Frontal cortex (tissue), 3 donors: ENCODE measurements at regions not wholly inside any gene's neighbourhood (a gene's known extent, or its start where the extent isn't known, plus 50 kb on each side); places are given as distances from the start of the nearest gene placed in this dataset.

Experiments used
- DNase-seq, 2 donors: peaks; one replicate each; pipeline ENCODE4 v3.0.0; 2012; ENCODE audit warnings: low spot score in 2 of 2
- FAIRE-seq: peaks from 2 replicates; lab custom pipeline; 2012; peaks lifted over from hg19 to GRCh38; lab: Jason Lieb, UNC
- donor health status: control.
- donor health status: control.
- donor health status: control.

DNA sequence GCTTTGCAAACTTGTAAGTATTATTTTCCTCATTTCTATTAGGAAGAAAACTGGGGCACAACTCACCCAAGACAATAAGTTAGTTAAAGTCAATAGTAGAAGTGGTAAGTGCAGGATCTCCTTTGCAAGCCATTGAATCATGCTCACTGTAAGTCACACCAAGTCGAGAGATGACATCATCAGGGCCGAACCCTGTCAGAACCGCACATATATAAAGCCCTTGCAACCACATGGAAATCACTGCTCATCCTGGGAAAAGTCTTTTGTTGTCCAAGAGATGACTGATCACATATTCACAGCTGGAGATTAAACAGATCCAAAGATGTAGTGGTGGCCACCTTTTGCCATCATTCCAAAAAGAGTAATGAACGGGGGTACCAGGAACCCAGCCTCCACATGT is 484.8 kb upstream of the ID2 start:
- DNase-seq (no peak), FAIRE-seq (no peak)

DNA sequence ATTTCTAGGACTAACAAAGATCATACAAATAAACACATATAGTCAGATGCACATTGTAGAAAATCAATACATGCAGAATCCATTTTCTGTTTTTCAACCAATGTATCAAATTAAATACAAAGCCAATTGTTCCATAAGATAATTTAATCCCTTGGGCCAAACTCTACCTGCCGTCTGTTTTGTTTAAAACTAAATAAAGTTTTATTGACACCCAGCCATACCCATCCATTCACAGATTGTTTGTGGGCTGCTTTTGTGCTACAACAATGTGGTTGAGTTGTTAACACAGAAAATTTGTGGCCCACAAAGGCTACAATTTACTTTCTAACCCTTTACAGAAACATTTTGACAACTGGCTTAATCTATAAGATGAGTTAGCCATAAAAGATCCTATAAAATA is 484.0 kb upstream of the ID2 start:
- FAIRE-seq (no peak), DNase-seq (no peak)

DNA sequence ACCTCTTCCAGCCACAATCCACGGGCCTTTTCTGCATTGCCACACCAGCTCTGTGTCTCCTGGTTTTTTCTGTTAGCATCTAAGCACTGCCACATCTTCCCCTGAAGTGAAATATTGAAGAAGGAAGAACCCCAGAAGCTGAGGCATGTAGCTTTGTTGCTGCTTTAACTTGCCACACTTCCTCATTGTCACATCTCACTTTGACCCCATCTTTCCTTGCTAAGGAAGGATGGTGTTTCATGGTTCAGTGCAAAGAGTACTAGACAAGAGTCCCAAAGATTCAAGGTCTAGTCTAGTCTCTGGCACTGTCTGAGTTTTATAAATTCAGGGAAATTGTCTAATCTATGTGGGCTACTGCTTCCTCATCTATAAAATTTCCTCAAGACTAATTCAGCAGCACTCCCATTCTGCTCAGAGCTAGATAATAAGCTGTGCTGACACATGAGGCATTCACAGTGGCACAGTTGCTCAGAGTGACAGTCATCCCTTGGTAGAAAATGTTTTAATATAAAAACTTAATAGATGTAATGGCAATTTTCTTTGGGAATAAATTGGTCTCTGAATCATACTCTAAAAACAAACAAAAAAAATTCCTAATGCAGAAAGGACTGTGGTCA is 483.0 kb upstream of the ID2 start:
- DNase-seq (no peak), FAIRE-seq (no peak)

DNA sequence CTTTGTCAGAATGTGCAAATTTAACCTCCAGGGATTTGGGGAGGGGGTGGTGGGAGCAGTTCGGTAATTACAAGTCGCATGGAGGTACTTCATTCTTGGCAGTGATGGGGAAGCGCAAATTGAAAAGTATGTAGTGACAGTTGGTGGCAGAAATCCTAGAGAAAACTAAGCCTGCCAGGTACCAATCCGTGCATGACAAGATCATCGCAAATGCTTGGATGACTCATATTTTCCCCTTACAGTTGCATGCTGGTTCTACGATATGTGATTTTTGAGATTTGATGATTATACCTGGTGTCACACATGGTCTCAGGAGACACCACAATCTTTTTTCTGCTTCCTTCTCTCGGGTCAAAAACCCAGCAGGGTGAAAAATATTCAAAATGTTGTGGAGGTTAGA is 479.7 kb upstream of the ID2 start:
- DNase-seq (no peak), FAIRE-seq (no peak)

DNA sequence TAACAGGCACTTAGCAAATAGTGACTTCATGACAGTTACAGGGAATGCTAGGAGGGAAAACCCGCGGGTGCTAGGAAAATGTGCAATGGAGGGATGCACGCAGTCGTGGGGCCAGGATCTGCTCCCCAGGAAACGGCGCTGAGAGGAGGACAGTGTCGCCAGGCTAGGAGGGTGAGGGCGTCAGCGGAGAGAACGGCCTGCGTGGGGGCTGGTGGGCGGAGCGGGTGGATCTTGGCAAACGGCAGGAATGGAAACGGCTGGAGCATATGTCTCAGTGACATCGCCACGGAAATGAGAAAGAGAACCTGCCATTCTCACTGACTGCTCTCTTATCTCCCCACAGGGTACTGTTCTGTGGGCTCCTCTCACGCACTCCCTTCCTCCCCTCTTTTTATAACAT is 478.5 kb upstream of the ID2 start:
- DNase-seq (no peak), FAIRE-seq (no peak)

DNA sequence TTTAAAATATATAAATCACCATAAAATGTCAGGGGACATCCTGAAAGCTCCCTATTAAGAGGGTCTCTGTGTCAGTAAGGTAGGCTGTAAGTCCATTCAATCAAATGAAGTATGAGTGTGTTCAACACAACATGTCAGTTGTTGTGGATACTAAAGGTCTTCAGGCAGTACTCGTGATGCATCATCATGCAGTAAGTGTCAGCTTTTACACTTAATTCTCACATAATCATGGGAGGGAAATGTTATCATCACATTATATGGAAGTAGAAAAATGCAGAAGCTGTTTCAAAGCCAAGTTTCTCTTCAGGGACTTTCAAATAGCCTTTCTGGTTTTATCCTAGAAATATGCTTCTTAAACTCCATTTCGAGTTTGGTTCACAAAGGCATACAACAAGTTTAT is 477.1 kb upstream of the ID2 start:
- DNase-seq (no peak), FAIRE-seq (no peak)

DNA sequence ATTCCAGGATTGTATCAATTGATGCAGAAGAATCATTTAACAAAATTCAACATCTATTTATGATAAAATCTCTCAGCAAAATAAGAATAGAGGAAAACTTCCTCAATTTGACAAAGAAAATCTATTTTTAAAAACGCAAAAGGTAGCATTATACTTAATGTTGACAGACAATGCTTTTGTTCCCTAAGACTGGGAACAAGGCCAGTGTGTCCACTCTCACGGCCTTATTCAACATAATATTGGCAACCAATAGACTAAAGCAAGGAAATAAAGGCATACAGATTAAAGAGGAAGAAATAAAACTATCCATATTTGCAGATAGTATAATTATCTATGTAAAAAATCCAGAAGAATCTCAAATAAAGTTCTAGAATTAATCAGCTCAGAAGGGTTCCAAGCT is 472.4 kb upstream of the ID2 start:
- FAIRE-seq (no peak), DNase-seq (no peak)

DNA sequence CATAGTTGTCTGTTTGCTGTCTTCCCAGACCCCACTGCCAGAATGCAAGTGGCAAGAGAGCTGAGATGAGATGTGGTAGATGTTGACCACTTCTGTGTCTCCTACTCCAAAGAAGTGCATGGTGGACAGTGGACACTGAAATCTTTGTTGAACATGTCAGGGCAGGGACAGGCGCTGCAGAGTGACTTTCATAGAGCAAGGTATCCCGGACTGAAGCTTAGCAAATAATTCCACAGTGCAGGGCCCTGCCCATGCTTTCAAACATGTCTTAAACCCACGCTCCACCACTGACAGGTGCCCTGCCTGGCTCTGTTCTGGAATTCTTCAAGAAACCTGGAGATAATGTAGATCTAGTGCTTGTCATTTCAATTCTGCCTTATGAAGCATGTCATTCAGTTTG is 470.5 kb upstream of the ID2 start:
- FAIRE-seq, result no peak
- DNase-seq, result no peak

DNA sequence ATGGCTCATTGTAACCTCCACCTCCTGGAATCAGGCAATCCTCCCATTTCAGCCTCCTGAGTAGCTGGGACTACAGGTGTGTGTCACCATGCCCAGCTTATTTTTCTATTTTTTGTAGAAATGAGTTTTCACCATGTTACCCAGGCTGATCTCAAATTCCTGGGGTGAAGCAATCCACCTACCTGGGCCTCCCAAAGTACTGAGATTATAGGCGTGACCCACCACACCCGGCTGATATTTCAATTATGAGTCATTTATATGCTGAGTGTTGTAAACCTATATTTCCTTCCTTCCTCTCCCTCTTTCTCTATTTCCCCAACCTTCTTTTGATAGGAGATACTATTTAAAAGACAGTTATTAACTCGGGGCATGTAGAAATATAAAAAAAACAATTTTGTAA is 469.6 kb upstream of the ID2 start:
- no peak for DNase-seq
- no peak for FAIRE-seq

DNA sequence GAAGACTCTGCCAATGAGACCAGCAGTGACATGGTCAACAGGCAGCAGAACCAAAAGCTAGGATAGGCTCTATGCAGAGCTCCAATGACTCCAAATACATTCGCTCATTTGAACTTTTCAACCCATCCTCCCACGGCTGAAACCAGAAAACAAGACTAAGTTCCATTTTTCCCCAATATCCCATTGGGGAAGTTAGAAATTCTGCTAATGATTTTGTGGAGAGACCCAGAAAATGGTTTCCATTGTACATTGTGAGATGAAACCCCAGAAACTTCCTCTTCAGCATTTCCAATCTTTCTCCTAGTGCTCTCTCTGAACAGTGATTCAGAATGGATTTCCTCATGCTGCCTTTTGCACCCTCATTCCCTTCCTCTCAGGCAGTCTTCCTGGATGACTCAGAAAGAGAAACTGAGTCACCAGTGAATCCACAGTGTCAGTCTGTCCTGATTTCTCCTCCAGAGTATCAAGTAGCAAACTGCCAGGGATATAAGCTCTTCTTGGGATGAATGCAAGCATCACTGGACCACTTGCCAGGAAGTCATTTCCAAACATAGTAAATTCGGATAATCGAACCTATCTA is 467.7 kb upstream of the ID2 start:
- no peak for FAIRE-seq
- DNase-seq, result no peak

DNA sequence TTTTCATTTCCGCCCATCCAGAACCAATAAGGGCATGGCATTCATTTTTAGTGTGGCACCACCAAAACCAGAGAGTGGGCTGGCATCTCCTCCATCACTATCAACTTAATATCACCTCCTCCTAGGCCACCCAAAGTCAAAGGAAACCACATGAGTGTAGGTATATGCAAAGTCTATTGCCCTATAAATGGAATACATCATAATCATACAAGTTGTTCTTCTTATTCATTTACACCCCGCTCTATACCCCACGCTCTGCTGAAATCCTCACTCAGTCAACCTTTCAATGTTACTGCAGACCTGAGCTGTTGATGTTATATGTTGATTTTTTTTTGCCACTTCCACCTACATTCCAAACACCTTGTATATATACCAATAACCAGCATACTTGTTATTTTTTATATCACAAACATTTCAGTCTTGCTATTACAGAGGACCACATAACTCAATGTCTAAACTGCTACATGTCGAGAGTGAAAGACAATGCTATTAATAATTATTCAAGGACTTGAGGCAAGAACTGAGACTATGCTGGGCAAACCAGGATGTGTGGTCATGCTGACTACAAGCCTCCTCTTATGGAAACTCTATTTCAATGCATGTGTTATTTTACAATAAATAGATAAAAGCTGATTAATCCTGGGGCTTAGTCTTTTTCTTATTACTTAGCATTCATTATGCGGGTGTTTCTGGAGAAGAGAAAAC is 466.5 kb upstream of the ID2 start:
- no peak for FAIRE-seq

DNA sequence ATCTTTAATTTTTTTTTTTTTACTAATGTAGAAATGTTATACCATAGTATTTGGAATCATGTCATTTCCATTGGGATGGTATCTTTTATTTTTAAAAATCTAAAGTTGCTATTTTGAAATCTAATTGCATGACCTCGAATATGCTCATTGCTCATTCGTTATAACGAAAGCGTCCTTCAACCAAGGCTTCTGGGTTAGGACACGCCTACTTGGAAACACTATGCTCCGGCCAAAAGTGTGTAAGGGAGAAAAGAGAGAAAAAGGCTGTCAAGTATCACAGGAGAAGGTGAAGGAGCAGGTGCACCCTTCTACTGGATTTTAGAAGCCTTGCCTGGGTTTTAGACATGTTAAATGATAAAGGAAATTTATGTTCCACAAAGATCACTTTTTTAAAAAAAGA is 465.9 kb upstream of the ID2 start:
- no peak for FAIRE-seq

More for the DNA sequence above, 466.5 kb upstream of the ID2 start:
- no peak for DNase-seq

DNA sequence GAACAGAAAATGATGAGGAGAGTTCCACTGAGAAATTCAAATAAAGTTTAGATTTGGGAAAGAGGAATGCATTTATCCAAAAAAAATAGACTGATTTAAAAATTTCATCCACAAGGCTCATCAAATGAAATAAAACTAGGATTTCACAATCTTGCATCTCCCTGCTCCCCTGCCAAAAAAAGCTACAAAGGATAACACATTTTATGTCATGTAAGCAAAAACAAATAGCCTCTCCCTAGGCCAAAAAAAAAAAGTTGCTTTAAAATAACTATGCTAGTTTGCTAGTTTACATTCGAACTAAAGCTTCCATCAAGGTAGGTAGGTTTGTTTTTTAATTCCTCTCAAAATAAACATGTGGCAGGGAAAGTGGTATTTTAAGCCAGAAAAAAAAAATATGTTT is 465.5 kb upstream of the ID2 start:
- FAIRE-seq (no peak), DNase-seq (no peak)

More for the DNA sequence above, 465.9 kb upstream of the ID2 start:
- DNase-seq, result no peak

DNA sequence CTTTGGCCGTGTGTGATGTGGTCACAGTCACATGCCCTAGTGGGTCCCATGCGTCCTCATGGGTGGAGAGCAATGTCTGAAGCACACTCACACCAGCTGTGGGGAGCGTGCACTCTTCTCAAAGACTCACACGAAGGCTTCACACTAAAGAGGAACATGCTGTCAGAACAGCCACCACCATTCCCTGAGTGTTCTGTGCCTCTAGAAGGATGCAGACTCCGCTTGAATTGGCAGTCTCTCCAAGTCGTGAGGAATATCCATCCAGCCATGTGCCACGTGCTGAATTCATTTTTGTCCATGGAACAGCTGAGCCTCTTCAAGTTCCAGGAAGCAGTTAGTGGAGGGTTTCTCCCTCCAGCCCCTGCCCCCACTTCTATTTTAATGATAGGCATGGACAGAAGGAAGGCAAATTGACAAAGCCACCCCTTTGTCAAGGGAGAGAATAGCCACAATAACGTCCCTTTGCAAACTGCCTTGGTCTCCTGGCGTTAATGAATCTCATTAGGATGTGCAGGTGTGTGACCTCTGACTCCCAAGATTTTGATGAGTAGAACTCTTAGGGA is 464.3 kb upstream of the ID2 start:
- DNase-seq (no peak), FAIRE-seq (no peak)

DNA sequence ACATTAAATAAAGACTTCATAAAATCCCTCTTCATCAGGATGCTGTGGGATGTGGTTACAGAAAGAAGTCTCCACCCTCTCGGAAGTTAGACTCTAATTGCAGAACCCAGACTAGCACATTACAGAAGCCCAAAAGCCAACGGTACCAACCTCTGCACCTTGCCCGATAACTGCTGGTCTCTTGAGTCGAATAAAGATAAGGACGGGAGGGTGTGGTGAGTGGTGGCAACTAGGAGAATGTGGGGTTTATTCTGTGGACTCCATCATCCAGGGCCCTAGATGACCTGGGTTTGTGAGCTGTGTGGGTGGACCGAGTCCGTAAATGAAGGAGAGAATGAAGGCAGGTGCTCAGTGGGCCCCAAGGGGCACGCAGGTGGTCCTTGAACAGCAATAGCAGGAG is 462.8 kb upstream of the ID2 start:
- no peak for DNase-seq
- no peak for FAIRE-seq

DNA sequence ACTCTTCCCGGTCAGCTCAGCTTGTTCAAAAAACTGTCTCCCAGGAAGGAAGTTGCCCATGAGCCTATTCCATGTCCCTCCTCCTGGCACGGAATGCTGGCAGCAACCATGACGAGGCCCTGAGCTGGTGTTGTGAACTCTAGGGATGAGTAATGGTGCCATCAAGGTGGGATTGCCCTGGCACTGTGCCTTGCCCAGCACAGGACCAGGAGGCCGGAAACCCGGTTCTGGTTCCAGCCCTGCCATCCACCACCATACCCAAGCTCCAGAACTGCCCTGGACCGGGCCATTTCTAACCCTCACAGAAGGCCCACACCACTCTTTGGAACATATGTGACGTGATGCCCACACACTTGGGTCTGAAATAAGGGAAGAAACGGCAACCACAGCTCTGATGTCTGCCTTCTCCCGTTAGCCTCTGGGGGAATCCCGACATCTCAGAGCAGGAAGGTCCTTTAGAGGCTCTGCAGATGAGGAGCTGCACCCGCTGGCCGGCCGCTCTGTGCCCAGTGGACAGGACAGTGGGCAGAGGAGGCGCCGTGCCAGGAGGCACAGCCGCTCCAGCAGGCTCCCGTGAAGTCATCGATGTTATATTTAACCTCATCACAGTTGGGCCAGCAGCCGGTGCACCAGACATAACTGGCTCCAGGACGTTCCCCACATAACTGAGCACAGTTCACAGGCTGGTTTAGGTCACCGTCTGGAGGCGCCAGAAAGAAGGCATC is 462.1 kb upstream of the ID2 start:
- FAIRE-seq, result no peak
- no peak for DNase-seq

DNA sequence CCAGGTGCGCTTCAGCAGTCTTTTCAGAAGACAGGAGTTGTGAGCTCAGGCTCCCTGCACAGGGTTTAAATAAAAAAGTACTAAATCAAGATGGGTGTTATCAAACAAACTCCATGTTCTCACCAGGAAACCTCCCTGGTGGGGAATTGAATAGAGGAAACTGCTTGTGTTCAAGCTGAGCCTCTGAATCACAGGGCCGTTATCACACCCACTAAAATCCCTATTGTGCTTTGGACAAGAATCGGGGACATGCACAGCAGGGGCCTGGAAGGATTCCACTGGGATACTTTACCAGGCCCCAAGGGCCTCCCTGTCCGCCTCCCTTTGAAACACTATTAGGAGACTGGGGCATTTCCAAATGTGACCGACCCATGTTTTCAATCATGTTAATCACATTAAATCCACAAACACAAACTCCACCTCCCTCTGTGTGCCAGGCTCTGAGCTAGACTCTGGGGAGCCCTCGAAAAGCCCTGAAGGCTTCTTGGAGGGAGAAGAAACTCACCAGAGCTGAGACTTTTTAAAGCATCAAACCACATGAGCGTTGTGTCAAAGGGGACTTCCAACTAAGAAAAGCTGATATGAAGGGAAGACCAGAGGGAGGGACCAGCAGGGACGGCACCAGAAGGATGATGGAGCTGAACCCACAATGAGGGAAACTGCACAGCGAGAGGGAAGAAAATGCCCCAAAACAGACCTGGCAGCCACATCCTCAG is 458.7 kb upstream of the ID2 start:
- FAIRE-seq (no peak), DNase-seq (no peak)

DNA sequence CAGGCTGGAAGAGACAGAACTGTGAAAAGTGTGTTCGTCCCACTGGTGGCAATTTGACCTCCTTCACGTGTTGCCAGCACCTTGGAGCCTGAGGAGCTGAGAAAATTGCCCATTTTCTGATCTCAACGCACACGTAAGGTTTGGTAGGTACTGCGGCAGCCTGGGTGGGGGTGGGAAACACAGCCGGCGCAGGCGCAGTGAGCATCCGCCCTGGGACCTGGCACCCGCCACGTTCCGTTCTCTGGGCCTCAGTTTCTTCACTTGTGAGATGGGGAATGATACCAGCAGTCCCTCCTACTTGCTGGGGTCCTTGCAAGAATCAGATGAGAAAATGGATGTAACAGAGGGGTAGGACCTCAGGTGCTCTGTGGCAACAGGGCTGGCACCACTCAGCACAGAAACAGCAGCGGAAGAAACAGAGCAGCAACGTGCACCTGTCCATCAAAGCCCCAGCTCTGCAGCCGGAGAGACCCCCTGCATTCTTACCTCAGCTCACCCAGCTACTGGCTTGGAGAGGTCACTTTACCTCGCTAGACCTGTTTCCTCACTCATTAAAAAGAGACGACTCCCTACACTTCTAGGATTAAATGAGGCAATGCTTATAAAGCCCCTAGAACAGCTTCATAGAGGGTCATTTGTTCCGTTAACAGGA is 458.0 kb upstream of the ID2 start:
- no peak for DNase-seq
- no peak for FAIRE-seq

DNA sequence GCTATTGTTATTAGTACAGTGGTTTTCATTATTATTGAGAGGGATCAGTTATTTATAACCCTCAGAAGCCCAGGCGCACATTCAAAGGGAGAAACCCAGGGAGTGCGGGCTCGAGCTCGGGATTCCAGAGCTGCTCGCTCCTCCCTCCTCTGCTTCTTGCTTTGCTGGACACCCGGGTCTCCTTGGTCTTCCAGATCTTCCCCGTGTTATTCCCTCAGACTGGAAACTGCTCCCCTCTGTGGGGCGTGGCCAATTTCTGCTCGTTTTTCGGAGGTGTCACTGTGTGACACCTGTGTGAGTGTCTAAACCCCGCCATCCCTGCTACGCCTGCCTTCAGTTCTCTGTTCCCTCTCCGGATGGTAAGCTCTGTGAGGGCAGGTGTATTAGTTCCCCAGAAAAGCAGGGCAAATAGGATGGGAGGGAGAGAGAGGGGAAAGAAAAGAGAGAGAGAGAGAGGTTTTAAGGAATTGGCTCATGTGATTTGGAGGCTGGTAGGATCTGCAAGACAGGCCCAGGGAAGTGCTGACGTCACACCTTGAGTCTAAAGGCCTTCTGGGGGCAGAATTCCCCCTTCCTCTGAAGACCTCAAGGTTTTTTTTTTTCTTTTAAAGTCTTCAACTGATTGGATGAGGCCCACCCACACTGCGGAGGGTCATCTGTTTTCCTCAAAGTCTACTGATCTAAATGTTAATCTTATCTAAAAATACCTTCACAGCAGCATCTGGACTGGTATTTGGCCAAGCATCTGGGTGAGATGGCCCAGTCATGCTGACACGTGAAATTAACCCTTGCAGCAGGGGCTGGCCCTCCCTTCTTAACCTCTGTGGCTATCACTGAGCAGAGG is 457.3 kb upstream of the ID2 start:
- DNase-seq, result no peak
- FAIRE-seq, result no peak
